ENCODE measurements at regions not wholly inside any gene's neighbourhood (a gene's known extent, or its start where the extent isn't known, plus 50 kb on each side); places are given as distances from the start of the nearest gene placed in this dataset.
"Not testable (repeated sequence)": the region's sequence is repeated elsewhere in the genome, so short reads cannot be mapped to it uniquely, and the experiment has no call there.

GRCh38 chr6:142637624-142638351, 307.2 kb downstream of the HIVEP2 start:
- DNase-seq, result no peak

- DNase-seq, result no peak
Observed at GRCh38 chr6:142642651-142643050, 302.3 kb downstream of the HIVEP2 start.

- no peak for DNase-seq
Observed at GRCh38 chr6:142644866-142645265, 300.1 kb downstream of the HIVEP2 start.

GRCh38 chr6:142645663-142646062, 299.3 kb downstream of the HIVEP2 start:
- DNase-seq, result no peak

- no peak for DNase-seq
Observed at GRCh38 chr6:142647449-142648035, 297.4 kb downstream of the HIVEP2 start.

- DNase-seq, result no peak
Observed at GRCh38 chr6:142648036-142648451, 296.9 kb downstream of the HIVEP2 start.

- no peak for DNase-seq
Observed at GRCh38 chr6:142648526-142648925, 296.4 kb downstream of the HIVEP2 start.

GRCh38 chr6:142649438-142650234, 295.3 kb downstream of the HIVEP2 start:
- not testable (repeated sequence) for DNase-seq

GRCh38 chr6:142651384-142651783, 293.6 kb downstream of the HIVEP2 start:
- DNase-seq, result no peak

GRCh38 chr6:142653710-142654420, 291.1 kb downstream of the HIVEP2 start:
- DNase-seq, result no peak

- no peak for DNase-seq
Observed at GRCh38 chr6:142659661-142660060, 285.3 kb downstream of the HIVEP2 start.

- no peak for DNase-seq
Observed at GRCh38 chr6:142665393-142665792, 279.6 kb downstream of the HIVEP2 start.

- no peak for DNase-seq
Observed at GRCh38 chr6:142666599-142667185, 278.3 kb downstream of the HIVEP2 start.

GRCh38 chr6:142669471-142670351, 275.3 kb downstream of the HIVEP2 start:
- no peak for DNase-seq

- no peak for DNase-seq
Observed at GRCh38 chr6:142671791-142672190, 273.2 kb downstream of the HIVEP2 start.

- no peak for DNase-seq
Observed at GRCh38 chr6:142675517-142675916, 269.5 kb downstream of the HIVEP2 start.

GRCh38 chr6:142676027-142676443, 268.9 kb downstream of the HIVEP2 start:
- no peak for DNase-seq

- no peak for DNase-seq
Observed at GRCh38 chr6:142676647-142677192, 268.3 kb downstream of the HIVEP2 start.

GRCh38 chr6:142679907-142680700, 264.9 kb downstream of the HIVEP2 start:
- no peak for DNase-seq

GRCh38 chr6:142681099-142681498, 263.9 kb downstream of the HIVEP2 start:
- no peak for DNase-seq

GRCh38 chr6:142682985-142683384, 262.0 kb downstream of the HIVEP2 start:
- DNase-seq, result no peak
